ENCODE measurements at regions not wholly inside any gene's neighbourhood (a gene's known extent, or its start where the extent isn't known, plus 50 kb on each side); places are given as distances from the start of the nearest gene placed in this dataset.

GRCh38 chr3:174419216-174419615 lies 439.9 kb upstream of the NAALADL2 start (continued):
- no peak for TF ChIP-seq KLF10 (tag by site-specific recombination; IDR thresholded peaks at IDR 0.05)

- H3K27ac ChIP-seq (ENCODE audit: extremely low read depth, low read depth, low read length) = no peak overlapping the region
- no peaks in the 10 kb centered on the region for H3K36me3 ChIP-seq (ENCODE audit: control insufficient read depth in 2 of 2, insufficient read depth in 1 of 2, low read length in 2 of 2)
- no peak overlapping the region for H3K4me3 ChIP-seq (ENCODE audit: low read depth, low read length)
- ChIA-PET POLR2A (no interaction called here), CTCF (interaction anchor here (0.7 kb wide), 1 partner anchor 1388 kb away, joined by 3 read pairs; no protein-coding TSS in a partner anchor)
- no peaks in the 10 kb centered on the region for H3K9me3 ChIP-seq (ENCODE audit: control insufficient read depth, insufficient read depth, low read depth, low read length)
- TF ChIP-seq ZNF513 (tag by site-specific recombination; IDR thresholded peaks at IDR 0.05) (no peak), ZNF707 (tag by site-specific recombination; IDR thresholded peaks at IDR 0.05) (no peak), ZIC2 (tag by site-specific recombination; IDR thresholded peaks at IDR 0.05) (no peak), ZNF610 (tag by site-specific recombination; IDR thresholded peaks at IDR 0.05; ENCODE audit: borderline replicate concordance) (no peak), ZNF175 (tag by site-specific recombination; IDR thresholded peaks at IDR 0.05) (no peak), ZNF248 (tag by site-specific recombination; IDR thresholded peaks at IDR 0.05) (no peak), ZNF843 (tag by site-specific recombination; IDR thresholded peaks at IDR 0.05) (no peak), KLF8 (tag by site-specific recombination; IDR thresholded peaks at IDR 0.05) (no peak), BCL11B (tag by site-specific recombination; IDR thresholded peaks at IDR 0.05; ENCODE audit: low read depth) (no peak)
- no peaks in the 10 kb centered on the region for H3K4me1 ChIP-seq (ENCODE audit: control insufficient read depth, insufficient read depth, low read length)
Measured at GRCh38 chr3:174423936-174424335, 435.2 kb upstream of the NAALADL2 start.

- no peak for TF ChIP-seq AEBP2 (tag by site-specific recombination; IDR thresholded peaks at IDR 0.05; ENCODE audit: borderline replicate concordance)
- TF ChIP-seq ZNF114 (tag by site-specific recombination; IDR thresholded peaks at IDR 0.05) = no peak
- TF ChIP-seq ZNF37A (tag by site-specific recombination; IDR thresholded peaks at IDR 0.05) = no peak
- no peak for TF ChIP-seq ZBTB44 (tag by site-specific recombination; IDR thresholded peaks at IDR 0.05)
- TF ChIP-seq ZNF629 (tag by site-specific recombination; IDR thresholded peaks at IDR 0.05) = no peak
- no peak for TF ChIP-seq ZNF211 (tag by site-specific recombination; IDR thresholded peaks at IDR 0.05; ENCODE audit: low read depth)
- no peak for TF ChIP-seq ZNF747 (tag by site-specific recombination; IDR thresholded peaks at IDR 0.05)
- no peak for TF ChIP-seq ZIC2 (tag by site-specific recombination; IDR thresholded peaks at IDR 0.05)
- TF ChIP-seq TSHZ1 (tag by site-specific recombination; IDR thresholded peaks at IDR 0.05; ENCODE audit: borderline replicate concordance) = no peak
- H3K9me3 ChIP-seq (ENCODE audit: control insufficient read depth, insufficient read depth, low read depth, low read length) = no peaks in the 10 kb centered on the region
- no peaks in the 10 kb centered on the region for H3K36me3 ChIP-seq (ENCODE audit: control insufficient read depth in 2 of 2, insufficient read depth in 1 of 2, low read length in 2 of 2)
- H3K27ac ChIP-seq (ENCODE audit: extremely low read depth, low read depth, low read length) = no peak overlapping the region
- H3K4me3 ChIP-seq (ENCODE audit: low read depth, low read length) = no peak overlapping the region
- H3K4me1 ChIP-seq (ENCODE audit: control insufficient read depth, insufficient read depth, low read length) = no peaks in the 10 kb centered on the region
- ChIA-PET POLR2A (no interaction called here), CTCF (no interaction called here)
Measured at GRCh38 chr3:174424656-174425055, 434.5 kb upstream of the NAALADL2 start.

Measured in HEK293 (cell line).